ENCODE measurements at regions not wholly inside any gene's neighbourhood (a gene's known extent, or its start where the extent isn't known, plus 50 kb on each side); places are given as distances from the start of the nearest gene placed in this dataset.

DNA sequence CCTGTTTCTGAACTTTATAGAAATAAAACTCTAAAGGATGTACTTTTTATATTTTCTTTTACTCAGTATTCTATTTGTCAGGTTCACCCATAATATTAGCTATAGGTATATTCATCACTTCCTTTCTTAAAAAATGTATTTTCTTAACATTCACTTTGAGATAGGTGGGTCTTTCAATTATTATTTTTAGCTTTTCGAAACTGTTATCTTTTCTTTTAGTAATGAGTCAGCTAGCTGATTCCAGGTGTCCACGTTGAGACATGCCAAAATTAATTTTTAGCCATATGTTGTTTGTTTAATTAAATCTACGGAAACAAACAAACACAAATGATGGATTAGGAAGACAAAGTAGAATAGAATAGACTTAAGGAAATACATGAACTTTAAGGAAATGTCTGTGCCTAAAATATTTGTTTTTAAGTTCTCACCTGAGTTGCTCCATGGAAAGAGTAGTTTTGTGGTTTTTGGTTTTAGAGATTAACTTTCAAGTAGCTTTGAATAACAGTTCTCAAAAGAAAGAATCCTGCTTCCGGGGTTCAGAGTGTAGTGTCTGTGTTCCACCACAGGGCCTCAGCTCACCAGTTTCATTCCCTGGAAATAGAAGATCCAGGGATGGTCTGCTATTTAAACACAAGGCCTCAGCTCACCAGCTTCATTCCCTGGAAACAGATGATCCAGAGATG lies 435.0 kb downstream of the HAO1 start:
- Mint-ChIP-seq H3K4me3 (no peak overlapping the region), H3K36me3 (ENCODE audit: low read depth) (no peaks in the 10 kb centered on the region), H3K4me1 (no peaks in the 10 kb centered on the region), H3K27me3 (no peaks in the 10 kb centered on the region), H3K9me3 (peaks cover 7% of the 10 kb centered on the region), H3K27ac (no peak overlapping the region)
- ChIA-PET CTCF (interaction anchor here (0.8 kb wide), 1 partner anchor 9 kb away, joined by 3 read pairs; no protein-coding TSS in a partner anchor), POLR2A (no interaction called here)
- no peak for DNase-seq

DNA sequence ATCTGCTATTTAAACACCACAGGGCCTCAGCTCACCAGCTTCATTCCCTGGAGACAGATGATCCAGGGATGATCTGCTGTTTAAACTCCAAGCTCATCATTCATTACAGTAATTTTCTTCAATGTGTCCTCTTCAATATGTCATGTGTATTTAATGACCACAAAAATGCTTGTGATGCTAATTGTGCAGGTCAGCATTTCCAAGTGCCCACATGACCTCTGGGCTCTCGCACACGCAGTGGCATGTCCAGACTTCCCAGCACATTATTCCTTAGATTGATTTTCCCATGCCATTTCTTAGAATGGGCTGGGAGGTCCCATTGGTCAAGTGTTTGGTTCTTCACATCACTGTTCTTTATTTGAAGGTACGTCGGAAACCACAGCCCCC lies 434.4 kb downstream of the HAO1 start:
- H3K9me3 Mint-ChIP-seq = peaks cover 7% of the 10 kb centered on the region
- POLR2A ChIA-PET = no interaction called here
- H3K36me3 Mint-ChIP-seq (ENCODE audit: low read depth) = no peaks in the 10 kb centered on the region
- no peaks in the 10 kb centered on the region for H3K4me1 Mint-ChIP-seq
- H3K27me3 Mint-ChIP-seq = no peaks in the 10 kb centered on the region
- no peak overlapping the region for H3K4me3 Mint-ChIP-seq
- CTCF ChIA-PET = interaction anchor here (0.8 kb wide), 1 partner anchor 8 kb away, joined by 3 read pairs; no protein-coding TSS in a partner anchor
- H3K27ac Mint-ChIP-seq = no peak overlapping the region
- no peak for DNase-seq

DNA sequence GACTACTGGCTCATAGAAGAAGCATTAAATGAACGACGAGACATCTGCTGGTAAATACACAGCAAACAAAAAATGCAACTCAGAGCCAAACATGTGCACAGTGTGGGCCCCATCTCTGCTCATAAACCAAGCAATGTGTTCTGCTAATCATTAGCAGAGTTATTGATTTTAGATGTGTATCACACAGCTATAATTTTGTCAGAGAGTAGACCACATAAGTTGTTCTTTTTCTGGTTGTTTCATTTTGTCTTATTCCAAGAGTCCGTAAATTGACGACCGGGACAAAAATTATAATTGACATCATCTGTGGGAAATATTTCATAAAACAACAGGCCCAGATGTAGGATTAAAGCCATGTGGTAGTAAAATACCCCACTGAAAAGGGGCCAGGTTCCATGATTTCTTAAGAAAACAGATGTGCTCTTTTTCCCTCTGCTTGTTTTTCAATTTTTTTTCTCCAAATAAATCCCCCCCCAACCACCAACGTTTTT lies 423.6 kb downstream of the HAO1 start:
- Mint-ChIP-seq H3K4me3 (no peak overlapping the region), H3K9me3 (peaks cover 9% of the 10 kb centered on the region), H3K27ac (no peak overlapping the region), H3K4me1 (no peaks in the 10 kb centered on the region), H3K36me3 (ENCODE audit: low read depth) (no peaks in the 10 kb centered on the region), H3K27me3 (no peaks in the 10 kb centered on the region)
- ChIA-PET CTCF (no interaction called here), POLR2A (no interaction called here)
- DNase-seq = no peak

DNA sequence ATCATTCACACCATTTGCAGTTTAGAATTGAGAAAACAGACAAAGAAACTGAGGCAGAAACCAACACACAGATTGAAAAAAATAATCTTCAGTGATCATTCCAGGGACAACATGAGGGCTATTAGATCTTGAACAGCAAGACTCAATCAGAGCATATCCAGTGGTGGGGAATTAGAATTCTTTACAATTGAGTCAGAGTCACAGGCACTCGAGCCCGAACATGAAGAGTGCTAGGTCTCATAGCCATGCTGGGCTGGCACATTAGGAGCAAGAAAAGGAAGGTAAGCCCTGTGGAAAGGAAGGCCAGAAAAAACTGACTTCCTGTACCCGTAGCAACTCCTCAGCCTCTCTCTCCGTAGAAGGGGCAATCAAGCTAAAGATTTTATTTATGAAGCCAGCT lies 419.9 kb downstream of the HAO1 start:
- Mint-ChIP-seq H3K4me1 (no peaks in the 10 kb centered on the region), H3K36me3 (ENCODE audit: low read depth) (no peaks in the 10 kb centered on the region), H3K27ac (no peak overlapping the region), H3K4me3 (no peak overlapping the region), H3K27me3 (no peaks in the 10 kb centered on the region), H3K9me3 (peaks cover 9% of the 10 kb centered on the region)
- ChIA-PET POLR2A (no interaction called here), CTCF (no interaction called here)
- DNase-seq = no peak

DNA sequence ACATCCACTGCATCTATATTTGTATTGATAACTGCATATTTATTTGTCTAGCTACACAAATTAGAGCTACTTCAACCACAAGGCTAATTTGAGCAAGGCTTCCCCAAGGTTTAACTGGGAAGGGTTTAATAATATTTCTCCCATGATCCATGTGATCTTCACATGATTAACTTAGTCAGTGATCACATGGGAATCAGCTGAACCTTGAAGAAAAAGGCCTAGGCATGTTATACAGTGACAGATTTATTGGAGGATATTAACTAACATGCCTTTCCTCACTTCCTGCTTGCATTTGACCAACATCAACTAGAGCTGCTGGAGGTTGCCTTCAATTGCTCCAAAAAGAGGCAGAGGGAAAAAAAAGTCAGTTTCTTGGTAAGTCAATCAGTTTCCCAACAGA lies 417.0 kb downstream of the HAO1 start:
- no peaks in the 10 kb centered on the region for H3K27me3 Mint-ChIP-seq
- ChIA-PET POLR2A (no interaction called here), CTCF (no interaction called here)
- H3K4me1 Mint-ChIP-seq = no peaks in the 10 kb centered on the region
- H3K36me3 Mint-ChIP-seq (ENCODE audit: low read depth) = no peaks in the 10 kb centered on the region
- H3K4me3 Mint-ChIP-seq = no peak overlapping the region
- DNase-seq = no peak
- no peak overlapping the region for H3K27ac Mint-ChIP-seq
- peaks cover 20% of the 10 kb centered on the region for H3K9me3 Mint-ChIP-seq

DNA sequence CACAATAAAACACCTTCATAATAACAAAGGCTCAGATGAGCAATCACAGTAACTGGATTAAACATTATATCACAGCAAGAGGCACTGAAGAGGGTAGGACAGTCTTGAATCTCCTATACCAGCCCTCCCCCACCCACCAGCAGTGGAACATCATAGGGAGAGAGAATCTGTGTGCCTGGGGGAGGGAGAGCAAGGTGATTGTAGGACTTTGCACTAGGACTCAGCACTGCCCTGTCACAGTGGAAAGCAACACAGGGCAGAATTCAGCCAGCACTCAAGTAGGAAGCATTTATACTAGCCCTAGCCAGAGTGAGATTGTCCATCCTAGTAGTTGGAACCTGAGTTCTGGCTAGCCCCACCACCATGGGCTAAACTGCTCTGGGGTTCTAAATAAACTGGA lies 400.2 kb downstream of the HAO1 start:
- CTCF ChIA-PET = no interaction called here
- no peaks in the 10 kb centered on the region for H3K27me3 Mint-ChIP-seq
- H3K9me3 Mint-ChIP-seq = peaks cover 25% of the 10 kb centered on the region
- H3K36me3 Mint-ChIP-seq (ENCODE audit: low read depth) = no peaks in the 10 kb centered on the region
- DNase-seq = no peak
- no peaks in the 10 kb centered on the region for H3K4me1 Mint-ChIP-seq
- no peak overlapping the region for H3K4me3 Mint-ChIP-seq
- H3K27ac Mint-ChIP-seq = no peak overlapping the region
- POLR2A ChIA-PET = no interaction called here

DNA sequence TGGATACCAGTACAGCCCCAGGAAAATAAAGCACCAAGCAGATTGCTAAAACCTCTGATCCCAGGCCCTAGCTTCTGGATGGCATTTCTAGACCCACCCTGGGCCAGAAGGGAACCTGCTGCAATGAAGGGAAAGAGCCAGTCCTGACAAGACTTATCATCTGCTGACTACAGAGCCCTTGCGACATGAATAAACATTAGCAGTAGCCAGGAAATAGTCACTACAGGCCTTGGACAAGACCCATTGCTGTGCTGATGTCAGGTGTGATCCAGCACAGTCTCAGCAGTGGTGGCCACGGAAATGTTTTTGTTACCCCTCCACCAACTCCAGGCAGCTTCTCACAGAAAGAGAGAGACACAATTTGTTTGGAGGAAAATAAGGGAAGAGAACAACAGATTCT lies 399.3 kb downstream of the HAO1 start:
- DNase-seq = no peak
- POLR2A ChIA-PET = no interaction called here
- H3K36me3 Mint-ChIP-seq (ENCODE audit: low read depth) = no peaks in the 10 kb centered on the region
- no peaks in the 10 kb centered on the region for H3K27me3 Mint-ChIP-seq
- no peak overlapping the region for H3K4me3 Mint-ChIP-seq
- H3K4me1 Mint-ChIP-seq = no peaks in the 10 kb centered on the region
- H3K9me3 Mint-ChIP-seq = peaks cover 25% of the 10 kb centered on the region
- H3K27ac Mint-ChIP-seq = no peak overlapping the region
- CTCF ChIA-PET = no interaction called here

DNA sequence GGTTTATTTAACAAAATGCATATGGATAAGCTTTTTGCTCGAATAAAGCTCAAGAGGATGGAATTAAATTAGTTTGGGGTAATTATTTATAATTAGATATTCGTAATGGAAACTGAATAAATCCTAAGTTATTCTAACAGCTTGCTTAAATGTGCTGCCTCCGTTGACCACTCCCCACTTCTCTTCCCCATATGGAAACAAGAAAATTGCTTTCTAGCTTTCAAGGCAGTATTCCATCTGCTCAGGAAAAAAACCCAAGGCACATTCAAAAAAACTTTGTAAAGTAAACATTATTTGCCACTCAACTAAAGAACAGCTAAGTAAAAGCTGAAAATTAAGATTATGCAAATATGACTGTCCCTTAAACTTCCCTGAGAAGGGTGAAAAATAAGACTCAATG lies 369.2 kb downstream of the HAO1 start:
- Mint-ChIP-seq H3K27me3 (no peaks in the 10 kb centered on the region), H3K36me3 (ENCODE audit: low read depth) (no peaks in the 10 kb centered on the region), H3K9me3 (peaks cover 18% of the 10 kb centered on the region), H3K27ac (no peak overlapping the region), H3K4me1 (no peaks in the 10 kb centered on the region), H3K4me3 (no peak overlapping the region)
- ChIA-PET CTCF (no interaction called here), POLR2A (no interaction called here)
- no peak for DNase-seq

DNA sequence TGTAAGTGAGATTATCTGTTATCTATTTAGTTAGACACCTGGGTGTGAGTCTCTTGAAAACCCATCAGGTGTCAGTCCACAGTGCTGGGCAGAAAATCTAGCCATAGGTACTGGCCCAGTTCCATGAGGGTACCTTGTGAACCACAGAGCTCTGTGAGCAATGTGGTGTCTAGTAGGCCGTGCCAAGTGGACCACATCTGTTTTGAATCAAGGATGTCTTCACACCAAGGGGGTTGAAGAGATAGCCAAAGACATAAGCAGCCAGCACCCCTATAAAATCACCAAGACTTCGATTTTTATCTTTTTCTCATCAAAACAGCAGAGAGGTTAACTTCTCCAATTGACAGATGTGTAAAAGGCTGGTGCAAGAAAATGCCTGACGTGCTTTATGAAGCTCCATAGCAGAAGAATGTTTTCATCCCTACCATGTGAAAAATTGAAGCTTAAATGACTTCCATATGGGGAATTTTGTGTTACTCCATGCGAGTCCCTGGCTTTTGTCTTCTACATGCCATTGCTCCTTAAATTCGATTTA lies 368.7 kb downstream of the HAO1 start:
- CTCF ChIA-PET = no interaction called here
- no peaks in the 10 kb centered on the region for H3K27me3 Mint-ChIP-seq
- no peak overlapping the region for H3K4me3 Mint-ChIP-seq
- peaks cover 19% of the 10 kb centered on the region for H3K9me3 Mint-ChIP-seq
- H3K4me1 Mint-ChIP-seq = no peaks in the 10 kb centered on the region
- POLR2A ChIA-PET = no interaction called here
- H3K27ac Mint-ChIP-seq = no peak overlapping the region
- no peaks in the 10 kb centered on the region for H3K36me3 Mint-ChIP-seq (ENCODE audit: low read depth)
- no peak for DNase-seq

DNA sequence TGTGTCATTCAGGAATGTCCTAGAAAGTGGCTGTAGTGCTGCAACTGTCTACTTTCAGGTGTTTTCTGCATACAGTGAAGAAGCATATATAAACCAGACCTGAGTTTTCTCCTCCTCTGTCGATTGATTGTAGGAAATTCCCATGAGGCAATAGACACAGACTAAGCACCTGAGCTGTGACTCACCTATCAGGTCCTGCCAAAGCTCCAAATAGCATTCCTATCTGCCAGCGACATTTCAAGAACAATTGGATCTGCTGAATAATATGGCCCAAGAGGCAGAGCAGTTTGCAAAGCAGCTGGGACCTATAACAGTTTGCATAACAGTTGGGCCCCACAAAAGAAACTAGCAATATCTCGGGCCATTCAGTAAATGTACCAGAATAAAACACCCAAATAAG lies 360.4 kb downstream of the HAO1 start:
- H3K27me3 Mint-ChIP-seq = no peaks in the 10 kb centered on the region
- no peak overlapping the region for H3K4me3 Mint-ChIP-seq
- H3K4me1 Mint-ChIP-seq = no peaks in the 10 kb centered on the region
- POLR2A ChIA-PET = no interaction called here
- H3K9me3 Mint-ChIP-seq = peaks cover 10% of the 10 kb centered on the region
- no peaks in the 10 kb centered on the region for H3K36me3 Mint-ChIP-seq (ENCODE audit: low read depth)
- no peak for DNase-seq
- CTCF ChIA-PET = no interaction called here
- H3K27ac Mint-ChIP-seq = no peak overlapping the region

DNA sequence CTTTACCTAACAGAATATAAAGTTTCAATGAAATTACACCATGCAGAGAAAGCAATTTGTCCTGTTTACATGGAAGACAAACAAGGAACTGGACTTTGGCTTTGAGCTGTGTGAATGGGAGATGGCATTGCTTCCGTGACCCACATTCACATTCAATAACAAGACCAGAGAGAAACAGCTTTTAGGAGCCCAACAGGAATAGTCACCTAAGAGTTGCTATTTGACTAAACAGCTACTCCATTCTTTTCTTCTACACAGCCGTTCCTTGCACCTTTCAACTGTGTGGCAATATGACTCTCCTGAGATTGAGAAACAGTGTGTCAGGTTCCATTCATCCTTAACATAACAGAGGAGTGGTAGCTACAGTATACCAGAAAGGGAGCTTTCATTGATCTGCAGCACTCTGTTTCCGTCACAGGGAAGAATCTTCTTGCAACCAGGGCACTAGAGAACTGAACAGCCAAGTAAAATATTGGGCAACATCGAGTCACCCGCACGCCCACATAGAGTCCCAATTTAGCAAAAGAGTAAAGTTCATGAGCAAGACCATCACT lies 355.1 kb downstream of the HAO1 start:
- CTCF ChIA-PET = no interaction called here

DNA sequence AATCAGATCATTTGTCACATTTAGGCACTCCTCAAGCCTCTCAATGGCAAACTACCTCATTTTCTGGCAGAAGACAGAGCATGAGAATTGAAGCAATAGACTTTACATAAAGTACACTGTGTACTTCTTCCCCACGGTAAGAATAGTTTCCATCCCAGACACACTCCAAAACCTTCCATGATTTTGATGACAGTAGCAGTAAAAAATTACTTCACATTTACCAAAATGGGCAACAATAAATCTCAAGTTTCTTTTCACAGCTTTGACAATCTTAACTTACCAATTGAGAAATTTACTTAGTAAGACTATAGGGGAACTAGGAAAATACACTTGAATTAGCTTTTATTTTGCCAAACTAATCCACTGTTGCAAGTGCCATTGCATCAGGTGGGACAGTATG lies 353.8 kb downstream of the HAO1 start:
- Mint-ChIP-seq H3K27ac (no peak overlapping the region), H3K4me3 (no peak overlapping the region)
- POLR2A ChIA-PET = no interaction called here

More for the DNA sequence above, 355.1 kb downstream of the HAO1 start:
- POLR2A ChIA-PET = no interaction called here
- Mint-ChIP-seq H3K4me3 (no peak overlapping the region), H3K27ac (no peak overlapping the region), H3K27me3 (no peaks in the 10 kb centered on the region), H3K36me3 (ENCODE audit: low read depth) (no peaks in the 10 kb centered on the region), H3K4me1 (no peaks in the 10 kb centered on the region), H3K9me3 (peaks cover 9% of the 10 kb centered on the region)
- DNase-seq = no peak

DNA sequence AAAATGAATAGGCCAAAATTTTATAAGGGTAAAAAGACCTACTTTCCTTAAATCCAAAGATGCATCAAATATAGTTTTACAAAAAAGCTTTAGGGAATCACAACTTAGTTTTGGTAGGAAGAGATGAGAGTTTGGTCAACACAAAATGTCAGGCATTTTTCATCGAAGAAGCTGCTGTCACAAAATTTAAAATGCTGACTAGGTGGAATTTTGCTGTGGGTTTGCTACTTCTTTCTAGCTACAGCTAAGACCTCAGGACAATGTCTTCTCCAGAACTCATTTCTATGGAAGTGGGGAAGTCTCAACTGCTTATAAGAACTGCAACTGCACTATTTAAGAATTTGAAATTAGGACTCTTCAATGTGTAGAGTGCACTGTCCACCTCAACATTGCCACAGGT lies 351.1 kb downstream of the HAO1 start:
- Mint-ChIP-seq H3K36me3 (ENCODE audit: low read depth) (no peaks in the 10 kb centered on the region), H3K9me3 (peaks cover 12% of the 10 kb centered on the region), H3K27ac (no peak overlapping the region), H3K4me3 (no peak overlapping the region), H3K27me3 (no peaks in the 10 kb centered on the region), H3K4me1 (no peaks in the 10 kb centered on the region)
- ChIA-PET CTCF (no interaction called here), POLR2A (no interaction called here)
- no peak for DNase-seq

More for the DNA sequence above, 353.8 kb downstream of the HAO1 start:
- Mint-ChIP-seq H3K36me3 (ENCODE audit: low read depth) (no peaks in the 10 kb centered on the region), H3K4me1 (no peaks in the 10 kb centered on the region), H3K9me3 (peaks cover 10% of the 10 kb centered on the region), H3K27me3 (no peaks in the 10 kb centered on the region)
- CTCF ChIA-PET = no interaction called here
- no peak for DNase-seq

DNA sequence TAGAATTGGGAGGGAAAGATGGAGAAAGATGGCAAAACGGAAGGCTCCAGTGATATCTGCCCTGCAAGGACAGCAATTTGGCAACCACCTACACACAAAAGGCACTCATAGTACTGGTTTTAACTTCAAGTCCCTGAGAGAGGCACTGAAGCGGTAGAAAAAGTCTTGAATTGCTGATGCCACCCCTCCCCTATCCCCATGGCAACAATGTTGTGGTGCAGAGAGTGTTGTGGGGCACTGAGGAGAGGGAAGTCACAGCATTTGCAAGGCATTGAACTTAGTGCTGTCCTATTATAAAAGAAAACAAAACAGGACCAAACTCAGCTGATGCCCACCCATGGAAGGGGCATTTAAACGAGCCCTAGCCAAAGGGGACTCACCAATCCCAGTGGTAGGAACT lies 343.7 kb downstream of the HAO1 start:
- H3K9me3 Mint-ChIP-seq = peaks cover 2% of the 10 kb centered on the region
- no peaks in the 10 kb centered on the region for H3K27me3 Mint-ChIP-seq
- no peak overlapping the region for H3K4me3 Mint-ChIP-seq
- H3K36me3 Mint-ChIP-seq (ENCODE audit: low read depth) = no peaks in the 10 kb centered on the region
- ChIA-PET CTCF (no interaction called here), POLR2A (no interaction called here)
- no peak overlapping the region for H3K27ac Mint-ChIP-seq
- no peak for DNase-seq
- no peaks in the 10 kb centered on the region for H3K4me1 Mint-ChIP-seq

All from activated CD4-positive, alpha-beta memory T cell treated with anti-CD3 and anti-CD28 coated beads, Interleukin-2, amount 10 ng/mL, durations not matched to agents 7 days and 5 days (primary cell).